ENCODE measurements at regions not wholly inside any gene's neighbourhood (a gene's known extent, or its start where the extent isn't known, plus 50 kb on each side); places are given as distances from the start of the nearest gene placed in this dataset.

GRCh38 chr3:162092751-162093150, 596.1 kb downstream of the OTOL1 start:
- no TSS peak for BruUV-seq (replicated peaks)
- CTCF ChIA-PET = no interaction called here
- FAIRE-seq = no peak
- Histone ChIP-seq H3K4me3 (no peak overlapping the region), H3K4me1 (ENCODE audit: control insufficient read depth, insufficient read depth, low read length) (no peaks in the 10 kb centered on the region), H3K4me2 (ENCODE audit: control insufficient read depth, insufficient read depth) (no peak overlapping the region), H3K27me3 (replicated peaks in 1 of 2; ENCODE audit: control insufficient read depth in 2 of 2, insufficient read depth in 2 of 2, low read length in 1 of 2) (no peaks in the 10 kb centered on the region), H2AFZ (ENCODE audit: control insufficient read depth, low read depth, low read length) (no peak overlapping the region), H4K20me1 (ENCODE audit: control insufficient read depth, insufficient read depth) (no peaks in the 10 kb centered on the region), H3K9ac (ENCODE audit: control insufficient read depth, insufficient read depth, low read length) (no peak overlapping the region), H3K79me2 (ENCODE audit: control insufficient read depth, insufficient read depth, low read length) (no peaks in the 10 kb centered on the region), H3K36me3 (ENCODE audit: control insufficient read depth in 2 of 2, insufficient read depth in 2 of 2, low read length in 1 of 2) (no peaks in the 10 kb centered on the region), H3K27ac (ENCODE audit: control insufficient read depth, insufficient read depth) (no peak overlapping the region), H3K9me3 (replicated peaks; ENCODE audit: control insufficient read depth, insufficient read depth, low read length) (no peaks in the 10 kb centered on the region)
- no peak for ATAC-seq
- 6% methylated on average over 3 of the region's 3 CpGs for WGBS (ENCODE audit: insufficient coverage, insufficient replicate concordance, low lambda C conversion rate, missing lambda C conversion rate)
- RAD21 ChIA-PET (ENCODE audit: unreplicated experiment) = no interaction called here
- SMC1A ChIA-PET (ENCODE audit: uncharacterized antibody, unreplicated experiment) = no interaction called here
- DNase-seq (ENCODE audit: low read depth, low spot score) = no peak
- POLR2A ChIA-PET = no interaction called here
- in situ Hi-C loops (cut with MboI) (no loop called here), intact Hi-C loops (cut with micrococcal nuclease; ENCODE audit: unreplicated experiment) (no loop called here)
- TF ChIP-seq WRNIP1 (IDR thresholded peaks at IDR 0.05; ENCODE audit: borderline replicate concordance, low read depth, low read length) (no peak), CBX3 (IDR thresholded peaks at IDR 0.05; ENCODE audit: borderline replicate concordance, low read depth) (no peak), LARP7 (IDR thresholded peaks at IDR 0.05) (no peak), HDGF (IDR thresholded peaks at IDR 0.05) (no peak), CUX1 (IDR thresholded peaks at IDR 0.05; ENCODE audit: insufficient replicate concordance, low read depth, low read length) (no peak), SUPT20H (IDR thresholded peaks at IDR 0.05; ENCODE audit: borderline replicate concordance, control insufficient read depth, low read depth, low read length) (no peak), NFXL1 (IDR thresholded peaks at IDR 0.05; ENCODE audit: borderline replicate concordance) (no peak), DPF2 (IDR thresholded peaks at IDR 0.05) (no peak)
- TF ChIP-seq, protein P1, sequence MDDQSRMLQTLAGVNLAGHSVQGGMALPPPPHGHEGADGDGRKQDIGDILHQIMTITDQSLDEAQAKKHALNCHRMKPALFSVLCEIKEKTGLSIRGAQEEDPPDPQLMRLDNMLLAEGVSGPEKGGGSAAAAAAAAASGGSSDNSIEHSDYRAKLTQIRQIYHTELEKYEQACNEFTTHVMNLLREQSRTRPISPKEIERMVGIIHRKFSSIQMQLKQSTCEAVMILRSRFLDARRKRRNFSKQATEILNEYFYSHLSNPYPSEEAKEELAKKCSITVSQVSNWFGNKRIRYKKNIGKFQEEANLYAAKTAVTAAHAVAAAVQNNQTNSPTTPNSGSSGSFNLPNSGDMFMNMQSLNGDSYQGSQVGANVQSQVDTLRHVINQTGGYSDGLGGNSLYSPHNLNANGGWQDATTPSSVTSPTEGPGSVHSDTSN (IDR thresholded peaks at IDR 0.05; ENCODE audit: insufficient replicate concordance, low read depth, low read length) = no peak
- TF ChIP-seq, protein P2, sequence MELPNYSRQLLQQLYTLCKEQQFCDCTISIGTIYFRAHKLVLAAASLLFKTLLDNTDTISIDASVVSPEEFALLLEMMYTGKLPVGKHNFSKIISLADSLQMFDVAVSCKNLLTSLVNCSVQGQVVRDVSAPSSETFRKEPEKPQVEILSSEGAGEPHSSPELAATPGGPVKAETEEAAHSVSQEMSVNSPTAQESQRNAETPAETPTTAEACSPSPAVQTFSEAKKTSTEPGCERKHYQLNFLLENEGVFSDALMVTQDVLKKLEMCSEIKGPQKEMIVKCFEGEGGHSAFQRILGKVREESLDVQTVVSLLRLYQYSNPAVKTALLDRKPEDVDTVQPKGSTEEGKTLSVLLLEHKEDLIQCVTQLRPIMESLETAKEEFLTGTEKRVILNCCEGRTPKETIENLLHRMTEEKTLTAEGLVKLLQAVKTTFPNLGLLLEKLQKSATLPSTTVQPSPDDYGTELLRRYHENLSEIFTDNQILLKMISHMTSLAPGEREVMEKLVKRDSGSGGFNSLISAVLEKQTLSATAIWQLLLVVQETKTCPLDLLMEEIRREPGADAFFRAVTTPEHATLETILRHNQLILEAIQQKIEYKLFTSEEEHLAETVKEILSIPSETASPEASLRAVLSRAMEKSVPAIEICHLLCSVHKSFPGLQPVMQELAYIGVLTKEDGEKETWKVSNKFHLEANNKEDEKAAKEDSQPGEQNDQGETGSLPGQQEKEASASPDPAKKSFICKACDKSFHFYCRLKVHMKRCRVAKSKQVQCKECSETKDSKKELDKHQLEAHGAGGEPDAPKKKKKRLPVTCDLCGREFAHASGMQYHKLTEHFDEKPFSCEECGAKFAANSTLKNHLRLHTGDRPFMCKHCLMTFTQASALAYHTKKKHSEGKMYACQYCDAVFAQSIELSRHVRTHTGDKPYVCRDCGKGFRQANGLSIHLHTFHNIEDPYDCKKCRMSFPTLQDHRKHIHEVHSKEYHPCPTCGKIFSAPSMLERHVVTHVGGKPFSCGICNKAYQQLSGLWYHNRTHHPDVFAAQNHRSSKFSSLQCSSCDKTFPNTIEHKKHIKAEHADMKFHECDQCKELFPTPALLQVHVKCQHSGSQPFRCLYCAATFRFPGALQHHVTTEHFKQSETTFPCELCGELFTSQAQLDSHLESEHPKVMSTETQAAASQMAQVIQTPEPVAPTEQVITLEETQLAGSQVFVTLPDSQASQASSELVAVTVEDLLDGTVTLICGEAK (IDR thresholded peaks at IDR 0.05; ENCODE audit: borderline replicate concordance) = no peak
- TF ChIP-seq, protein P3, sequence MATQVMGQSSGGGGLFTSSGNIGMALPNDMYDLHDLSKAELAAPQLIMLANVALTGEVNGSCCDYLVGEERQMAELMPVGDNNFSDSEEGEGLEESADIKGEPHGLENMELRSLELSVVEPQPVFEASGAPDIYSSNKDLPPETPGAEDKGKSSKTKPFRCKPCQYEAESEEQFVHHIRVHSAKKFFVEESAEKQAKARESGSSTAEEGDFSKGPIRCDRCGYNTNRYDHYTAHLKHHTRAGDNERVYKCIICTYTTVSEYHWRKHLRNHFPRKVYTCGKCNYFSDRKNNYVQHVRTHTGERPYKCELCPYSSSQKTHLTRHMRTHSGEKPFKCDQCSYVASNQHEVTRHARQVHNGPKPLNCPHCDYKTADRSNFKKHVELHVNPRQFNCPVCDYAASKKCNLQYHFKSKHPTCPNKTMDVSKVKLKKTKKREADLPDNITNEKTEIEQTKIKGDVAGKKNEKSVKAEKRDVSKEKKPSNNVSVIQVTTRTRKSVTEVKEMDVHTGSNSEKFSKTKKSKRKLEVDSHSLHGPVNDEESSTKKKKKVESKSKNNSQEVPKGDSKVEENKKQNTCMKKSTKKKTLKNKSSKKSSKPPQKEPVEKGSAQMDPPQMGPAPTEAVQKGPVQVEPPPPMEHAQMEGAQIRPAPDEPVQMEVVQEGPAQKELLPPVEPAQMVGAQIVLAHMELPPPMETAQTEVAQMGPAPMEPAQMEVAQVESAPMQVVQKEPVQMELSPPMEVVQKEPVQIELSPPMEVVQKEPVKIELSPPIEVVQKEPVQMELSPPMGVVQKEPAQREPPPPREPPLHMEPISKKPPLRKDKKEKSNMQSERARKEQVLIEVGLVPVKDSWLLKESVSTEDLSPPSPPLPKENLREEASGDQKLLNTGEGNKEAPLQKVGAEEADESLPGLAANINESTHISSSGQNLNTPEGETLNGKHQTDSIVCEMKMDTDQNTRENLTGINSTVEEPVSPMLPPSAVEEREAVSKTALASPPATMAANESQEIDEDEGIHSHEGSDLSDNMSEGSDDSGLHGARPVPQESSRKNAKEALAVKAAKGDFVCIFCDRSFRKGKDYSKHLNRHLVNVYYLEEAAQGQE (IDR thresholded peaks at IDR 0.05; ENCODE audit: low read depth, low read length) = no peak
